GM19372 (cell line): ENCODE measurements at regions not wholly inside any gene's neighbourhood (a gene's known extent, or its start where the extent isn't known, plus 50 kb on each side); places are given as distances from the start of the nearest gene placed in this dataset.

Experiments used
- ATAC-seq: cut with Tn5 transposase; IDR thresholded peaks from one replicate; pipeline ENCODE4 v1.9.1; 2021; ENCODE audit warnings: mild to moderate bottlenecking, low read depth, moderate library complexity; ENCODE audit not compliant: unreplicated experiment

DNA sequence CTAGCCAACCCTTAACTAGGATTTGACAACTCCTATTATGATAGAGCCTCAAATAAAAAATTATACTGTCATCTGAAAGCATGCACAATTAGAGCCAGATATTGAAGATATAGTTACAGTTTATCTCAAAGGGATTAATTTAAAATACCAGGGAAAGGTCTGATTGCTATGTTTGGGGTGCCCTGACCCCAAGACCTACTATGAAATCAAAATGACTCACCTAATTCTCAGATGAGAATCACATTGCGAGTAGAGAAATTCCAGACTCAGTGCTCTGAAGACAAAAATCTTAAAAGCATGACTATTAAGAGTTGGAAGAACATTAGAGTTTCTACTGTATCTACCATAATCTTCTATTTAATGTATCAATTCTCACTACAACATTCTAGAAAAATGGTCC, 297.1 kb downstream of the AHR start:
- ATAC-seq: no peak

DNA sequence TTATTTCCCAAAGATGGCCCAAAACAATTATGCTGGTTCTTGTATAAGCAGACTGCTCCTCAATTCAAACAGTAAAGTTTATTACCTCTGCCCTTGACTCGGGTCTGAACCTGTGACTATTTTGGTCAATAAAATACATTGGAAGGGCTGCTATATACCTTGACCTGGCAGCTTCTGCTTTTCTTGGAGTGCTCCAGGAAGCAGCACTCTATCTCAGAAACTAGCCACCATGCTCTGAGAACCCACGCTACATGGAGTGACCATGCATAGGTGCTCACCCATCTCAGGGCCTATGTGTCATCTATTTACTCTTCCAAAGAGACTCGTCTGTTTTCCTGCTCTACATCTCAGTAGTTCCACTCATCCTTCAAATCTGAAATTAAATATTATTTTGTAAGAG, 299.9 kb downstream of the AHR start:
- no peak for ATAC-seq

DNA sequence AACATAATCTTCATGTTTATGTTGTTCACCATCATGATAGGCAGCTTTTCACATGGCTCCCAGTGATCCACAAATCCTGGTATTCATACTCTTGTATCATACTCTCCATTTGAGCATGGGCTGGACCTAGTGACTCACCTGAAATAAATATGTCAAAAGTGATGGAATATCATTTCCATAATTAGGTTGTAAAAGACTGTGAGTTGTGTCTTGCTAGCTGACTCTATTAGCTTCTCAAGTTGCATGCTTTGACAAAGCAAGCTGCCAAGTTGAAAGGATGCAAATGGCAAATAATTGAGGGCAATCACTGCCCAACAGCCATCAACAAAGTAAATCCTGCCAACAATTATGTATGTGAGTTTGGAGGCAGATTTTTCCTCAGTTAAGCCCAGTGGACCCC, 300.4 kb downstream of the AHR start:
- ATAC-seq: no peak

DNA sequence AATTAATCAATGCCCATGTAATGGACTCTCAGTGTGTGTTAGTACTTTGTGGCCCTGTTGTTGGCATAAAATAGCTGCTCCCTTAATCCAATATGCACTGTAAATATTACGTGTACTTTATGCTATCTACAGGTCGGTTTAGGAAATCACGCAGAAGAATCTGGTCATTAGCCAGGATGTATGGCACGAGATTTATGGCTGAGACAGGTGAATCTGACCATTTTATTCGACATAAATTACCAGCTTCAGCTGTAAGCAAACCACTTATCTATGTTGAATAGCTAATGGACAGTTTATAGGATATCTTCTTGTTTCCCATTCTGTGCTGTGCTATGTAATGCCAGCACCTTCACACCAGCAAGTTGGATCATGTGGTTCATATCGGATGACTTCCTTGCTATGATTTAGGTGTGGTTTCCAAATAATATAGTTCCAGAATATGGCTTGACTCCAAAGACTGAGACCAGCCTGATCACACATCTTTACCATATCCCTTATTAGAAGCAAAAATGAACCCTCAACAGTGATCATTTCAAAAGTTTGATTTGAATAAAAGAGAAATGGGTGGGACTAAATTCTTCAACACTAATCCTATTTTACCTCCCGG, 301.4 kb downstream of the AHR start:
- ATAC-seq: no peak

DNA sequence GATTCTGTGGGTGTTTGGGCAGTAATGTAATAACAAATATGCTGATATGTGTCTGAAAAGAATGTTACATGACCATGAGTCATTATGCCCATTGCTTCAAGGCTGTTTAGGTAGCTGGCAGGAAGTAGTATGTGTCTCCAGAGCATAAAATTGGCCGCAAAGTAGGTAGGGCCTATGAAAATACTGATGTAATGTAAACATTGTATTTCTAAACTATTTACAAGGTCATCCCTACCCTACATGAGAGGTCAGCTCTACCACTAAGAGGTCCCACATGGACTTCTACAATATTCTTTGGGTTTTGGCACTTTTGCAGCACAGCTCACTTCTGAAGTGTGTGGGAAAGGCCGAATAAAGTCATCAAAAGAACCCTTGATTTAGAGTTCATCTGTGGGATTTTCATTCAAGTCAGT, 301.9 kb downstream of the AHR start:
- ATAC-seq: no peak

DNA sequence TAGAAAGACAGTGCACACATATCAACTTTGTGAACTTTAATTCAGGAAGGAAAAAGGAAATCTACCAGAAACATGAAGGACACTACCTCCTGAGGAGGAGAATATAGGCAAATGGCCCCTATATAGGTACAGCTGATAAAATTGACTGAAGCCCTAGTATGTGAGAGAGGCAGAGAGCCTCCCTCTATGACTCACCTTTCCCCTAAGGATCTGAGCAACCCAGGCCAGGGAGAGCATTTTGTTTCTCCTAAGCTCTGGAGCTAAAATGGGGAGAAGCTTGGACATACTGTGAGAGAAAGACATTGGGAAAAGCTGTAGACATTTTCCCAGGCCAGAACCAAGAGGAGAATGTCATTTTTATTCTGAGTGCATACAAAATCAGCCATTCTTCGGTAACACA, 303.5 kb downstream of the AHR start:
- no peak for ATAC-seq

DNA sequence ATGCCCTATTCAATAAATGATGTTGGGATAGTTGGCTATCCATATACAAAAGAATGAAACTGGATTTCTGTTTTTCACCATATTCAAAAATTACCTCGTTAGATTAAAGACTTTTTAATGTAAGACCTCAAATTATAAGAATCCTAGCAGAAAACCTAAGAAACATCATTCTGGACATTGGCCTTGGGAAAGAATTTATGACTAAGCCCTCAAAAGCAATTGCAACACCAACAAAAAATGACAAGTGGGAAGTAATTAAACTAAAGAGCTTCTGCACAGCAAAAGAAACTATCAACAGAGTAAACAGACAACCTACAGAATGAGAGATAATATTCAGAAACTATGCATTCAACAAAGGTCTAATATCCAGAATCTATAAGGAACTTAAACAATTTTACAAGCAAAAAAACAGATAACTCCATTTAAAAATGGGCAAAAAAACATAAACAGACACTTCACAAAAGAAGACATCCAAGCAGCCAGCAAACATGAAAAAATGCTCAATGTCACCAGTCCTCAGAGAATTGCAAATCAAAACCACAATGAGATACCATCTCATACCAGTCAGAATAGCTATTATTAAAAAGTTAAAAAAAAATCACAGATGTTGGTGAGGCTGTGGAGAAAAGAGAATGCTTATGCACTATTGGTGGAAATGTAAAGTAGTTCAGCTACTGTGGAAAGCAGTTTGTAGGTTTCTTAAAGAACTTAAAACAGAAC, 309.8 kb downstream of the AHR start:
- ATAC-seq: no peak

DNA sequence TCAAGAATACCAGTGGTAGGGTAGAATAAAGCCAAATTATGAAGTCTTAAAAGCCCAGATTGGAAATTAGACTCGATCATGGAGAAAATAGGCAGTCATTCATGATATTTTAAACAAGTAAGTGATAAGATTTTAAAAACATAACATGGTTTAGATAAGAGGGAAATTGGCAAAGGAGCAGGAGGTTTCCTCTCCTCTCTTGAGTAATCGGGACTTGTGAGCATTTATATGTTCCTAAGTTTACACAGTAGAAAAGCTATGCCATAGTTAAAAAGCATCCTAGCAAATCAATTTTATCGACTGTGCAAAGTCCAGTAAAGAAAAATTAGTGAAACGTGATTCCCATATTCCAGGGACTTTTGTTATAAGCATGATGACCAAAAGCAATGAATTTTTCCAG, 313.2 kb downstream of the AHR start:
- no peak for ATAC-seq

DNA sequence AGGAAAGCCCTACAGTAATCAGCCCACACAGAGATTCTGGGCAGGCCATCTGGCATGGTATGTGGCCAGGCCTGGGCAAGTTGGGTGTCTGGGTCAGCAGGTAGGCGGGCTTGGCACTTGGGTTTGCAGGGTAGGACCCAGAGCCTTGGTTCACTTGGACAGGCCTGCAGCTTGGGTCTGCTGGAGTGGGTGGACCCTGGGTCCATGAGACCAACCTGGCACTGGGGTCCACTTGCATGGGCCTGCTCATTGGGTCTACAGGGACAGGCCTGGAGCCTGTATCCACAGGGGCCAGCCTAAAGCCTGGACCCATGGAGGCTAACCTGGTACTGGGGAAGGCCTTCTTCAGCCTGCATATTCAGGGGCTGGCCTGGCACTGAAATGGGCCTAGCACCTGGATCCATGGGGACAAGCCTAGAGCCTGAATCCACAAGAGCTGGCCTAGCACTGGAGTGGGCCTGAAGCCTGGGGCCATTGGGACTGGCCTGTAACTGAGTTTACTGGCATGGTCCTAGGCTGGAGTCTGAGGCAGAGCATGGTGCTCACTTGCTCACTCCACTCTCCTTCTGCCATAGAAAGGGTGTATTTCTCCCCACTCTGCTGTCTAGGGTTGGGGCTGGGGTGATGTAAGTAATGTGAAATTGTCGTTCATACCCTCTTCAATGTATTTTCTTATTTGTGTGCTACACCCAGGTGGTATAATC, 315.0 kb downstream of the AHR start:
- ATAC-seq: no peak

DNA sequence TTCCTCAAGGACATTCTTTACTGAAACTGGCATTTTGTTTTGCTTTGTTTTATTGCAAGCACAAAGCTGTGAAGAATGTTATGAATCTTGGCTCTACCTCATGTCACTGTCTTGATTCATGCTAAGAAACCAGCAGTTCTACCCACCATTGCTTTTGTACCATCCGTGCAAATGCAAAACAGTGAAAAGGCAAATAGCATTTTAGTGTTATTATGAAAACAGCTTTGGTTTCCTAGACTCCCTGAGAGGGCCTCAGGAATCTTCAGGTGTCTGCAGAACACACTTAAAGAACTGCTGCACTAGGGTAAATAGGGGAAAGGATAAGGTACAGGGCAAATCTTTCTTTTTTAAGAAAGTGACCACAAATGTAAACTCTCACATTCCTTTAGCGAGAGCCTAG, 318.9 kb downstream of the AHR start:
- no peak for ATAC-seq

DNA sequence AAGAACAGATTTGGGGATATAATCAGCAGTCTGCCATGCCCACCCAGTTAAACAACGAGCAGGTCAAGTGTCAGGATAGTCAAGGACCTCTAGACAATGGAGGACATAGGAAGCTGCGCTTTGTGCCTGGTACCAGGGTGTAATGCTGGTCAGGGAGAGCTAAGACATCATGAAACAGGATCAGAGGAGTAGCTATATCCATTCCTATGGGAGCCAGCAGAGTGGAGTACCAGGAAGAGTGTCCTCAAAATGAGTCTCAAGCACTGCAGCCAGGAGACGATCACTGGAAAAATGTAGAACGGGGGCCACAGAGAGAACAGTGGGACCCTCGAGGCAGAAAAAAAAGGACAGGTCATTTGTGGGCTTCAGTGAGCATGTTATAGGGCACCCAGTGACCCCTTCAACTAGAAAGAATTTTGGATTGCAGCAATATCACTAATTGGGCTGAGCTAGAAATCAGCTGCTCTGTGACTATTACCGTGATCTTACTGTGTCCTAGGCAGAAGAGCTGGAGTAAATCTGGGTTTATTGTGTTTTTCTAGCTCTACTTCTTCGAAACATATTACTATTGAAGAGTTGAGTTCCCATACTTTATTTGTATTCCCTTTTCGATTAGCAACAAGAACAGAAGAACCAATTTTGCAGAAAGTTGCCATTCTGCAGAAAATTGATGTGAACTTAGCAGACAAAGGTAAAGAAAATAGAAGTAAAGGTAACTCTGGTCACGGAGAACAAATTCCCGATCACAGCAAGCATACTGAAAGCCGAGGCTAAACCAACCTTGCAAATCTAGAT, 319.6 kb downstream of the AHR start:
- ATAC-seq: no peak

DNA sequence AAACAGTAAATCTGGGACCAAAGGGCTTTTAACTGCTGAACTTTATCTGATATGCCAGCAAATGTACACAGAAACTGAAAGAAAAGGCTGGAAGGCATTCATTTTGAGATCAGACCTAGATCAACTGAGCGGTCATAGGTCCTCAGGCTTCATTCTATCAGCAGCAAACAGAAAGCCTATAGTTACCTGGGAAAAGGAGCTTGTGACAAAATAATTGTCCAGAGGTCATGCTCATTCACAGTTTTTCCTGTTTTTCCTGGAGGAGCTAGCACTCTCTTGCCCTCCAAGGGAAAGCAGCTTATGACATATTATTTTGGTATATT, 320.2 kb downstream of the AHR start:
- no peak for ATAC-seq

DNA sequence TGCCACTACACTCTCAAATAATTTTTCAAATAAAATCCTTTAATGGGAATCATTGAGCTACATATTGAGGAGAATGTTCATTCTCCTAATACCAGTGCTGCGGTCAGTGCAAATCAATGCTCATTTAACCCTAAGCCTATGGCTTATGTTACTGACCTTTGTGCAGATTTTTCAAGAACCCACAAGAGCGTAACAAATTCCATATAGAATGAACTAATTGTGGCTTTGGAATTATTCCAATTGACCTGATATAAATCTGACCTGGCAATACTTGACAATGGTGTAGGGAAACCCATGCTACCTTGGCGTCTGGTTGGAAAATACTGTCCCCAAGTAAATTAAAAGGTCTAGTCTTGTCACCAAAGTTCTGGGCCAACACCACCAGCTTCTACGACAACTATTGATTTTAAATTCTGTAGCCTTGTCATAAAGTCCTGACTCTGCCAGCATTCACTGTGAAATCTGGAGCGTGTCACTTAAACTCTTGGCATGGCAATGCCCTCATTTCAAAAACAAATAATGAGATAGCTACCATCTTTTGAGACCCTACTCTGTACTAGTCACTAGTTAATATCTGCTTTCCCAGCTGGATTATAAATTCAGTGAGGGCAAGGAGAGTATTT, 320.9 kb downstream of the AHR start:
- ATAC-seq: no peak

DNA sequence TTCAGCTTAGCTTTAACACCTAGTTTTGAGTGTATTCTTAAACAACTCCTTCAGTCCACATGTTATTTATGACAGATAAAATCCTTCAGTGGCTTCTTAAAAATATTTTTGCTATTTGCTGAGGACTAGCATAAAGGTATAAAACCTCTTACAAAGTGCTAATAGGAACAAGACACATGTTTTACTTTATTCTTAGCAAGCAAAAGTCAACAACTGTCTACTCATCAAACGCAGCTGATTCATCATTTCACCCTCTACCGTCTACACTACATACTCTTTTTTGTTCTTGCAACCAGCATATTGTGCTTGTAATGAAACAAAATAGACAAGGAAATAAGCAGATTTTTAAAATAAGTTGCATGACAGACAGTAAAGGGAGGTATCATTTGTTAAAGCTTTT, 319.7 kb downstream of the SNX13 start:
- ATAC-seq: no peak

DNA sequence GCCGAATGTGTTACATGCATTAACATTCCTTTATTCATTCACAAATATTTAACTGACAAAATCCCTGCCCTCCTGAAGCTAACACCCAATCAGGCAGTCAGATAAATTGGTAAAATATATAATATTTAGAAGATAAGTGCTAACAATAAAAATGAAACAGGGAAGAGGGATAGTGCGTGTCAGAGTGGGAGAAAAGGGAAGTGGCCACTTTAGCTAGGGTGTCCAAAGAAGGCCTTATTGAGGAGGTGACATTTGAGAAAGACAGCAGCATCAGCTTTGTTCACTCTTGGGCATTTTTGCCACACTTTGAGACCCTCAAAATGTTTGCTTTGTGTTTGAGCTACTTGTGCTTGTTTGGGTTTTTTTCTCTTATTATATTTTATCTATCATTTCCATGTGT, 317.8 kb downstream of the SNX13 start:
- no peak for ATAC-seq

DNA sequence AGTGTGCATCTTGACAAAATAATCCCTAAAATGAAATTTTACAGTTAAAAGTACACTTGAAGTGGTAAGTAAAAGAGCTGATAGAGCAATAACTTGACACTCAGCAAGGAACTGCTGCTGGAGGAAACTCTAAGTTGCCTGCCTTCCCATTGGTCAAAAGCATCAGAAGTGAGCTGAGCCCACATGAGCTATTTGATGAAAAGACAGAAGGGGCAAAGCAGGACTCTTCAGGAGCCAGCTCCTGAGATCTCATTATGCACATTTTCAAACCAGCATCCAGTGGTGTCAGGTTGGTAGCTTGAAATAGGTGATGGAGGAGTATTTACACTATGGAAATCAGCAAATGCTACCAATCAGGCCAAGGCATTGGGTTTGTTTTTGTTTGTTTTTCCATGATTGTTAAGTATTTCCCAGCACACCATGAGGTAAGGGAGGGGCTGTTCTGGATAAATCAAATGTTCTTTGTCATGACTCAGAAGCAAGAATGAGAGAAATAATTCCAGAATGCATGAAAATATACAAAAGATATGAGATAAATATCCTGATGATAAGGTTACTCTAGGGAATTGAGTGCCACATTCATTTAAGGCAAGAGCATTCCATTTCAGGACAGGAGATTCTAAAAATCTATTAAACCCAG, 316.6 kb downstream of the SNX13 start:
- no peak for ATAC-seq

DNA sequence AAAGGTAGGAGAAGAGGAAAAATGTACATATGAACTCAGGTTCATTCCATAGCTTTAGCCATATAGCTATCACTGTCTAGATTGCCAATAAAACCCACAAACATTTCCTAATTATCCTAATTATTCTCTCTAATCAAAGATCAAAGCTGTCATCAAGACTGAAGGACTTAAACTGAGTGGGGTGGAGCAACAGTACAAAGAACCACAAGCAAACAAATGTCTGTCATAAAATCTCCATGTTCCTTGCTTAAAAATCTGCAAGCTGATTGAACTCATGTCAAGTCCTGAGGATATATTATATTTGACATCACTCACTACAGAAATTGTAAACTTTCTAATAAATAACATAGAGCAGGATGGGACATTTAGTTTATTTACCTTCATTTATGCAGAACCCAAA, 315.9 kb downstream of the SNX13 start:
- no peak for ATAC-seq

DNA sequence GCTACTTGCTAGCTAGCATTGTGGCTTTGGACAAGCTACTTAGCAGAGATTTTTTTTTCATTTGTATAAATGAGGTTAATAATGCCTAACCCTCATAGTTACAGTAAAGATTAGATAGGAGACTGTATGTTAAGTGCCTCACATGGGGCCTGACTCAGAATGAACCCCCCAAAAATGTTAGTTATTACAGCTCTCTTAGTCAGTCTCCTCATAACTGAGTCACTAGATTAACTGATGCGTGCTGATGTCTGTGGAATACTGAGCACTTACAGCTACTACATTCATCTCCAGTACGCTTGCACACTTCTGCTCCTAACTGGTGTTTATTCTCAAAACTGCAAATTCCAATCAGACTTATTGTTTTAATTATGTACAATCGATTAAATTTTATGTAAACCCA, 315.3 kb downstream of the SNX13 start:
- no peak for ATAC-seq

DNA sequence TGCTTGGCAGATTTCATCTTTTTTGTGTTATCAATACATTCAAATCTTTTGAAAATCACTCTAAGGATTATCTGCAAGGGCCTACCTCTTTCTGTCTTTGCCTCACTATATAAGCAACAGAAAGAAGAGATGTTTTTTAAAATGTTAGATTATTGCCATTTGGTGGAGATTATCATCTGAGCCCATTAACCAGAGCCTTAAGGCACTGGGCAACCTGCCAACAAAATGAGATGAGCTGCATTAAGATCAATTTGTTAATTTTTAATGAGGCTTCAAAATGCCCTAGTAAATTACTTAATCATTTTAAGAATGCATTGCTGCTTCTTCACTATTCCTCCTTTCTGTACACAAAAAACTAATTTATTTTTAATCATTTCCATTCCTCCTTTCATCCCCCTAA, 314.1 kb downstream of the SNX13 start:
- ATAC-seq: no peak

DNA sequence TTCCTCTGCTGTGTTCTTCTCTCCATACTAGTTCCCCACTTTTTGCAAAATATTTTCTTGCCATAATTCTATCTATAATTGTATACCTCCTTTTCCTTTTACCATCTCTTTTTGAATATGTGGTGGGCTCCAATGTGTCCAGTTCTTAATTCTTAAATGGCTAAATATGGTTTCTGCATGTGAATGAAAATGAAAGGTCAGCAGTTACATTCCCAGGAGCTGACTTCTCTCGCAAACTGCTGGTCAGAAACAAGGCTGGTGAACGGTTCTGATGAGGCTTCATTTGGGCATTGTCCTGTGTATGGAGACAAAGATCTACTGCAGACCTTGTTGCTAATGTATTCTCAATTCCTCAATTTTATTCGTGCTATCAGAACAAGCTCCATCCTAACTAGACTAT, 309.2 kb downstream of the SNX13 start:
- ATAC-seq: no peak
